Fibroblast of skin of back (primary cell): ENCODE measurements at regions not wholly inside any gene's neighbourhood (a gene's known extent, or its start where the extent isn't known, plus 50 kb on each side); places are given as distances from the start of the nearest gene placed in this dataset.
"Not testable (repeated sequence)": the region's sequence is repeated elsewhere in the genome, so short reads cannot be mapped to it uniquely, and the experiment has no call there.

Source experiments
- DNase-seq: peaks from one replicate; pipeline ENCODE4 v3.0.0-alpha.2; 2013

GRCh38 chrX:43405191-43405590 lies 250.9 kb upstream of the MAOA start:
- DNase-seq = no peak

- no peak for DNase-seq
These were observed 232.2 kb upstream of the MAOA start for GRCh38 chrX:43423876-43424275.

GRCh38 chrX:43436517-43436916 lies 219.6 kb upstream of the MAOA start:
- no peak for DNase-seq

- DNase-seq = no peak
These were observed 209.3 kb upstream of the MAOA start for GRCh38 chrX:43446752-43447151.

GRCh38 chrX:43448688-43449087 lies 207.4 kb upstream of the MAOA start:
- no peak for DNase-seq

- no peak for DNase-seq
These were observed 205.7 kb upstream of the MAOA start for GRCh38 chrX:43450355-43450754.

- DNase-seq = not testable (repeated sequence)
These were observed 204.0 kb upstream of the MAOA start for GRCh38 chrX:43451976-43452686.

DNA sequence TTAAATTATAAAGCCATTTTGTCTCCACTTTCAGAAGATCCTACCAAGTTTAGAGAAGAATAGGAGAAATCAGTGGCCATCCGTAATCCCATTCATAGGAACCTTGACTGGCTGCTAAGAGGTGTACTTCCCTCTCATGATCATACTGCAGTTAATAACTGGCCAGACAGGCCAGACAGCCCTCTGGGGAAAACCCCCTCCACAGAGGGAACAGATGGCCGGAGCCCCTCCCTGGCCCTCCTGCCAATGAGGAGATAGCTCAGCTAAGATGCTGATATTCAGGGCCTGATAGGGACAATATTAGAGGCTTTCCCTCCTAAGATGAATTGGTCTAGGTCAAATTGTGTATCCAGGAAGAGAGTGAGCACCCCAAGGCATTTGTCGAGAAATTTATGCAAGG lies 200.0 kb upstream of the MAOA start:
- DNase-seq = no peak

DNA sequence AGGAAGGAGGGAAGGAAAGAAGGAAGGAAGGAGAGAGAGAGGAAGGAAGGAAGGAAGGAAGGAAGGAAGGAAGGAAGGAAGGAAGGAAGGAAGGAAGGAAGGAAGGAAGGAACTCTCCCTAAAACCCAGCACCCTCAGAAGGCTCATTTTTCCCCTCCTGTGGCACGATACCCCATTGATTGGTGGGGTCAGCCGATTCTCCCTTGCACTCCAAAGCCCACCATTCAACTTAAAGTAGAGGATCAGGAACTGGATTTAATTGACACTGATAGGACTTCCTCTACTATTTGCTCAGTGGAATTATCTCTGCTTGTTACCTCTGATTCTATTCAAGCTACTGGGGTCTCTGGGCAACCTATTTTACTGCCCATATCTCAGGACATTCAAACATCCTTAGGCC lies 199.2 kb upstream of the MAOA start:
- DNase-seq = no peak

- no peak for DNase-seq
These were observed 188.4 kb upstream of the MAOA start for GRCh38 chrX:43467608-43468234.

- no peak for DNase-seq
These were observed 186.6 kb upstream of the MAOA start for GRCh38 chrX:43469391-43470054.

- DNase-seq = no peak
These were observed 181.8 kb upstream of the MAOA start for GRCh38 chrX:43474321-43474720.

GRCh38 chrX:43479070-43479469 lies 177.0 kb upstream of the MAOA start:
- no peak for DNase-seq

GRCh38 chrX:43479850-43480249 lies 176.2 kb upstream of the MAOA start:
- DNase-seq = no peak

DNA sequence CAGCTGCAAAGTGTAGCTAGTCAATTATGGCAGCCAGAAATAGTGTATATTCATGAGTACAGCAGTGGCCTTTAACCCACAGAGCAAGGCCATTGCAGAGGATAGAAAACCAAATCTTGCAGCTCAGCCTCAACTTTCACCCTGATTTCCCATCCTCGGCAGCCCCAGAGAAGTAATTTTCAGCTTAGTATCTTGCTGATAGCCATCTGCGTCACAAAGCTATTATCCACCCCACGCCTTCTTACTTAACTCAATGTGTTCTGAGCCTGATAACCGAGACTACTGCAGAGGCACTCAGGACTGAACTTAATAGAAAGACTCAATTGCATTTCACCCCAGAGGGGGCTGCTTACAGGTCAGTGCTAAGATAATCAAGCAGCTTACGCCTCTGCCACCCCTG lies 174.5 kb upstream of the MAOA start:
- no peak for DNase-seq

GRCh38 chrX:43493756-43494155 lies 162.3 kb upstream of the MAOA start:
- DNase-seq = no peak

DNA sequence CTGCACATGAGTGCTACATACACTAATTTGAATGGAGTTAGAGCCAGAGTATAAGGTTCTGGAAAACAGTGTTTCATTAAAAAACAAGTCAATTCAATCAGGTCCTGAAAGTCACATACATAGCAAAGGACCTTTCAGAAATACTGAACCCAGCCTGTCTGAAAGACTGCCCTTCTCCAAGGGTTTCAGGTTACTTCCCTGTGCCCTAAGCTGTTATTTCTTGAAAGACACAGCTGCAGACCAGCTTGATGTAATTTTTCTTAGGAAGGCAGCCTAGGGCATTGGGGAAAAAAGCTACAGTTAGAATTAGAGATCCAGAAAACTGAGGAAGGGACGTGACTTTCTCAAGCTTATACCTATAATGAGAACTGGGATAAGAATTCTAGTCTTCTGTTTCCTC lies 155.9 kb upstream of the MAOA start:
- DNase-seq = no peak

GRCh38 chrX:43500996-43501694 lies 155.0 kb upstream of the MAOA start:
- DNase-seq = no peak

- no peak for DNase-seq
These were observed 151.7 kb upstream of the MAOA start for GRCh38 chrX:43504394-43504793.

DNA sequence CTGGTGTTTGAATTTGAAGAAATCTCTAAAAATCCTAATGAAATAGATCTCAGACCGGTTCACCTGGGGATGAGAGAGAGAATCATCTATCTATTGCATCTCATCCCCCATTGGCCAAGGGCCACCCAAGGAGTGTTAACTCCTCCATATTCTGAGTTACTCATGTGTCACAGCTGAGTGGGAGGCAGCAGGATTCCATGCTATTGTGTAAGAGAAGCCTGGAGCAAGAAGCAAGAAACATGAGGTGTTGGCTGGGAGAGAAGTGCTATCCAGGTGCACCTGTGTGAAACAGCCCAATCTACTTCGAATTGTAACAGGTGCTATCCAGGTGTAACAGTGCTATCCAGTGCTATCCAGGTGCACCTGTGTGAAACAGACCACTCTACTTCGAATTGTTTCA lies 150.3 kb upstream of the MAOA start:
- no peak for DNase-seq

DNA sequence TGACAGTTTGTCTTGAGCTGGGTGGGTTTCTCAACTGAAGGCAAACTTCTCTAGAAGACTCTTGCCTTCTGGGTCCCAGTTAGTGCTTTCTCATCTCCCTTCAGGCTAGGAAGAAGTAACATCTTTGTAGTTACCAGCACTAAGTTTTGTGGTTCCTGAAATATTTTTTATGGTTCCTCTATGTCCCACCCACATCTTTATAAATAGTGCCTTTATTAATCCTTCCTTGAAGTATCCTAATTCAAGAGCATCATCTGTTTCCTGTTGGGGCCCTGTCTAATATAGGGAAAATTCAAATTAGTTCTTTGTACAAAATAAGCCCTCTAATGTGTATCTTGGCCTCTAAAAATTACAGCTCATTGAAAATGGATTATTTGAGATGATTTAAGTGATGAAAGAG lies 147.4 kb upstream of the MAOA start:
- no peak for DNase-seq

- no peak for DNase-seq
These were observed 145.9 kb upstream of the MAOA start for GRCh38 chrX:43510209-43510608.

- no peak for DNase-seq
These were observed 143.0 kb upstream of the MAOA start for GRCh38 chrX:43513085-43513484.

DNA sequence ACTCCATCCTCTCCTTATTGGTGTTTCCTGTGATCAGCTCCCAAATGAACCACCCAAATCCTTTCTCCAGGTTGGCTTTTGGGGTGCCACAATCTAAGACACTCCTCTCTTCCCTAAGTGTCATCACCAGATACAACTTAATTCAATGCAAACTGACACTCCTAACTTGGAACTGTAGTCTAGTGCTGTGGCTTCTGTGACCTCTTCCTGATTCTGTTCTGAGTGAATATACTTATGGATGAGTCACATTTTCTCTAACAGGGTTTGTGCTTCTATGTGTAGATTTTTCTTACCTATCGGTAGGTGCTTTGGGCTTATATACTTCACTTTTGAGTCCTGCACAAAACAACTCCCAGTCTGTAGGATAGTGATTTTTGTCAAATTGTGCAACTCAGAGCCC lies 141.3 kb upstream of the MAOA start:
- DNase-seq = no peak
